Activated naive CD8-positive, alpha-beta T cell treated with anti-CD3 and anti-CD28 coated beads, Interleukin-2, amount 10 ng/mL, durations not matched to agents 7 days and 5 days (primary cell): ENCODE measurements at regions not wholly inside any gene's neighbourhood (a gene's known extent, or its start where the extent isn't known, plus 50 kb on each side); places are given as distances from the start of the nearest gene placed in this dataset.
"Not testable (repeated sequence)": the region's sequence is repeated elsewhere in the genome, so short reads cannot be mapped to it uniquely, and the experiment has no call there.

Experiments
- ATAC-seq: fragments of 150-1000 bp; cut with Tn5 transposase; one replicate; pipeline ENCODE4 v1.10.0; 2021; ENCODE audit warnings: low read depth, moderate library complexity
- POLR2A ChIA-PET: fragments of 350-600 bp; sonication (Branson Sonifier 250); formaldehyde crosslinking; loops from one replicate; lab custom pipeline; 2021; ENCODE audit warnings: antibody characterized with exemption; lab: Charles Lee
- DNase-seq: peaks from one replicate; pipeline ENCODE4 v3.0.0; 2021
- H3K27ac Mint-ChIP-seq: one replicate; pipeline ENCODE4 v1.8.0; 2022; ENCODE audit warnings: mild to moderate bottlenecking, mixed read lengths
- H3K27me3 Mint-ChIP-seq: one replicate; pipeline ENCODE4 v1.8.0; 2022; ENCODE audit warnings: mild to moderate bottlenecking, moderate library complexity, mixed read lengths
- H3K36me3 Mint-ChIP-seq: one replicate; pipeline ENCODE4 v1.8.0; 2021; ENCODE audit warnings: mild to moderate bottlenecking, mixed read lengths
- H3K4me1 Mint-ChIP-seq: one replicate; pipeline ENCODE4 v1.8.0; 2021; ENCODE audit warnings: mixed read lengths
- H3K4me3 Mint-ChIP-seq: one replicate; pipeline ENCODE4 v1.8.0; 2022; ENCODE audit warnings: mild to moderate bottlenecking, moderate library complexity, mixed read lengths
- H3K9me3 Mint-ChIP-seq: one replicate; pipeline ENCODE4 v1.8.0; 2021; ENCODE audit warnings: mixed read lengths

DNA sequence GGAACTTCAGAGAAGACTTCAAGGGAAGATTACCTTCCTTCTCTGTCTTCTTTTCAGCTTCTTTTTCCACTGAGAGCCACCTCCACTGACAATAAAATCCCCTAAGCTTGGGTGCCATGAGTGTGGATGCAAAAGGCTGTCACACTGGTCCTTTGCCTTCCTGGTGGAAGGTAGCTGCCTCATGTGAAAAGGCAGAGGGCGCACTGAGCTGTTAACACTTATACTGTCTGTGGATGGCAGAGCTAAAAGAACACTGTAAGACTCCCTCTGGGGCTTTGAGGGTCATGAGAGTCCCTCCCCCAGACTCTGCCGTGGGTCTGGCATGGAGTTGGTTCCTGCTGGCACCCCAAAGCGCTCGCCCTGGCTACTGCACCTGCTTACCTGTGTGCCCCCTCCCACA is 536.7 kb upstream of the IMPG1 start:
- POLR2A ChIA-PET = no interaction called here
- Mint-ChIP-seq H3K27ac (no peak overlapping the region), H3K4me3 (no peak overlapping the region), H3K27me3 (no peaks in the 10 kb centered on the region), H3K36me3 (no peaks in the 10 kb centered on the region), H3K4me1 (no peaks in the 10 kb centered on the region), H3K9me3 (peaks cover 3% of the 10 kb centered on the region)
- no peak for ATAC-seq
- no peak for DNase-seq

DNA sequence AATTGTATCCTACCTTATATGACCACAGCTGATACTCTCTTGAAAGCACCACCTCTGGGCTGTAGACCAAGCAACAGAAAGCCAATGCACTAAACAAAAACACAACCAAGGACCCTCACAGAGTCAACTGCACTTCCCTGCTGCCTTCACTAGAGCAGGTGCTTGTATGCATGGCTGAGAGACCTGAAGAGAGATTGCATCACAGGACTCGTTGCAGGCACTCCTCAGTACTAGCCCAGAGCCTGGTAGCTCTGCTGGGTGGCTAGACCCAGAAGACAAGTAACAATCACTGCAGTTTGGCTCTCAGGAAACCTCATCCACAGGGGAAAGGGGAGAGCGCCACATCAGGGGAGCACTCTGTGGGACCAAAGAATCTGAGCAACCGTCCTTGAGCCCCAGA is 521.6 kb upstream of the IMPG1 start:
- Mint-ChIP-seq H3K36me3 (no peaks in the 10 kb centered on the region), H3K27ac (no peak overlapping the region), H3K4me1 (no peaks in the 10 kb centered on the region), H3K9me3 (no peaks in the 10 kb centered on the region), H3K27me3 (no peaks in the 10 kb centered on the region), H3K4me3 (no peak overlapping the region)
- ATAC-seq (no peak), DNase-seq (no peak)
- POLR2A ChIA-PET = no interaction called here

DNA sequence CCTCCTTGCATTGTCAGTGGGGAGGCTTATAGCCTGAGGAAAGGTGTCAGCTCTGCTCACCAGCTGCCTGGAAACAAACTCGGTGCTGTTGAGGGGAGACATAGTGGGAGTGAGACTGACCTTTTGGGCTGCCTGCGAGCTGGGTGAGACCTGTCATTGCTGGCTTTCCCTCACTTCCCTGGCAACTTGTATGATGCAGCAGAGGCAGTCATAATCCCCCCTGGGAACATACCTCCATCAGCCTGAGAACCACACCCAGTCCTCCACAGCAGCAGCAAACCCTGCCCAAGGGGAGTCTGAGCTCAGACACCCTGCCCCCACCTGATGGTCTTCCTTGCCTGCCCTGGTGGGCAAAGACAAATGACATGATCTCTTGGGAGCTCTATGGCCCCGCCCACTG is 521.2 kb upstream of the IMPG1 start:
- POLR2A ChIA-PET = no interaction called here
- no peak for DNase-seq
- no peak for ATAC-seq
- Mint-ChIP-seq H3K27ac (no peak overlapping the region), H3K27me3 (no peaks in the 10 kb centered on the region), H3K9me3 (no peaks in the 10 kb centered on the region), H3K36me3 (no peaks in the 10 kb centered on the region), H3K4me3 (no peak overlapping the region), H3K4me1 (no peaks in the 10 kb centered on the region)

DNA sequence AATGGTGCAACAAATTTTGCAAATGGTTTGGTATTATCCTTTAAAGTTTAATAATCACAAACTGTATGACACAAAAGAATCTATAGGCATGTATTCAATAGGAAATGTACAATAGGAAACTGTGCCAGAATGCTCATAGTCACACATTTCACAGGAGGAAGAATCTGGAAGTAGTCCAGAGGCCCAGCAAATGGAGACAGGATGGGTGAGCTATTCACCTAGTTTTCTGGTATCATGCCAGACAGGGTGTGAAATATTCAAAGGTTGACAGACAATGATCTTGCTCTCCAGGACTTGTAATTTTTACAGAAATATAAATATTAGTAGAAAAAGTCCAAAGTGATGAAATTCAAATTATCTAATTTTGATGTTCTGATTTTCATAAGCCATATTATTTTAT is 520.1 kb upstream of the IMPG1 start:
- Mint-ChIP-seq H3K4me3 (no peak overlapping the region), H3K27ac (no peak overlapping the region), H3K36me3 (no peaks in the 10 kb centered on the region), H3K4me1 (no peaks in the 10 kb centered on the region), H3K27me3 (no peaks in the 10 kb centered on the region), H3K9me3 (no peaks in the 10 kb centered on the region)
- POLR2A ChIA-PET = no interaction called here
- DNase-seq (no peak), ATAC-seq (no peak)

DNA sequence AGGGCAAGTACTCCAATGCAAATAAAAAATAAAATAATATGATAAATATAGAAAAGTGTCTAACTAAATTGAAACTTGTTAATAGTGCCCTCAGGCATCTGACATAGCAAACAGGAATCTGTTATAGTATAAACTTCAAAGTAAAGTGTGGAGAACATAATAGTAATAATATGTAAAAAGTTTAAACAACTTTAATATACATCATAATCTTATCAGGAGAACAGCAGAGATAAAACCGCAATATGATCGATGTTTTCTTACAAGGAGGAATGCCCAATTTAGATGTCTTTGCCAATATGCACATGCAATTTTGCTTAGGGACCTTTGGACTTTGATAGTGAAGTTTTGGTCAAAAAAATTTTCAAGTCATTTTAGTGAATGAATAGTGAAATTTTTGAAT is 514.8 kb upstream of the IMPG1 start:
- H3K27ac Mint-ChIP-seq = no peak overlapping the region
- ATAC-seq = no peak
- no peak for DNase-seq
- POLR2A ChIA-PET = no interaction called here
- H3K27me3 Mint-ChIP-seq = no peaks in the 10 kb centered on the region
- no peak overlapping the region for H3K4me3 Mint-ChIP-seq
- H3K36me3 Mint-ChIP-seq = no peaks in the 10 kb centered on the region
- H3K4me1 Mint-ChIP-seq = no peaks in the 10 kb centered on the region
- H3K9me3 Mint-ChIP-seq = peaks cover 1% of the 10 kb centered on the region

DNA sequence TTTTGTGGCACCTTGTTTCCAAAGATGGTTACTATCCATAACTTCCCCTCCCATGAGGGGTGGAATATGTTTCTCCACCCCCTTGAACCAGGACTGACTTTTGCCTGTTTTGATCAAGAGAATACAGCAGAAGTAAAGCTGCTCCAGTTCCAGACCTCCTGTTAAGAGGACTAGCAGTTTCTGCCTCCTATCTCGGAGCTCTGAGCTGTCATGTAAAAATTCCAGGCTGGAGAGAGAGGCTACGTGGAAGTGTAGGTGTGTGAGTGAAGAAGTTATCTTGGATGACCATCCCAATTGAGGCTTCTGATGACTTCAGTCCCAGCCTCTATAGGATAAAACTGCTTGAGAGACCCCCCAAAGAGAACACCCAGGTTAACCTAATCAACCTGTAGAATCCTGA is 511.7 kb upstream of the IMPG1 start:
- Mint-ChIP-seq H3K4me1 (no peaks in the 10 kb centered on the region), H3K27me3 (no peaks in the 10 kb centered on the region), H3K27ac (no peak overlapping the region), H3K9me3 (peaks cover 3% of the 10 kb centered on the region), H3K36me3 (no peaks in the 10 kb centered on the region), H3K4me3 (no peak overlapping the region)
- ATAC-seq = no peak
- POLR2A ChIA-PET = no interaction called here
- DNase-seq = no peak

DNA sequence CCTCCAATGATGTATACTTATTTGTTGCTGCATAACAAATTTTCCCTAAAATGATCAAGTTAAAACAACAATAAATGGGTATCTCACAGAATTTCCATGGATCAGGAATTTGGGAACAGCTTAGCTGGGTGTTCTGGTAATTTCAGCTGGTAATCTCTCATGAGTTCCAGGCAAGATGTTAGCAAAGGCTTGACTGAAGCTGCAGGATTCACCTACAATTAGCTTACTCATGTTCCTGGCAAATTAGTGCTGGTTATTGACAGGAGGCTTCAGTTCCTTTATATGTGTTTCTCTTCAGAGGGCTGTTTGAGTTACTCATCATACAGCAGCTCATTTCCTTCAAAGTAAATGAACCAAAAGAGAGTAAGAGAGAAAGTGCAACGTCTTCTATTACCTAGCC is 506.3 kb upstream of the IMPG1 start:
- POLR2A ChIA-PET = no interaction called here
- no peaks in the 10 kb centered on the region for H3K27me3 Mint-ChIP-seq
- H3K9me3 Mint-ChIP-seq = peaks cover 3% of the 10 kb centered on the region

DNA sequence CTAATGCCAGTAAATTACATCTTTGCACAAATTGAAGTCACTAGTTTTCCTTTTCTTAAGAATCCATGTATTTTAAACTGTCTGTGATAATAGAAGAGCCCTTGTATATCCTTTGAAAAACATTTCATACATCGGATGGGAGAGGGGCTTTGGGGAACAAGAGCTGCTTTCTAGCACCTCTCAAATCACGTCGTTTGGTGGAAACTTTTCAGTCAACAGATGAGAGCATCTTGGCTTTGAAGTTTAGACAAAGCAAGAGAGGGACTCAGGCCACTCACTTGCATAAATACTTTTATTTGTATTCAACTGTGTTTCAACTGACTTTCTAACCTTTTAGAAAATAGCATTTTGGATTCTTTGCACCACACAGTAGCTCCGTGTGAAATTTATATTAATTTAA is 502.3 kb upstream of the IMPG1 start:
- POLR2A ChIA-PET = no interaction called here
- Mint-ChIP-seq H3K27ac (no peak overlapping the region), H3K4me1 (no peaks in the 10 kb centered on the region), H3K9me3 (peaks cover 2% of the 10 kb centered on the region), H3K4me3 (no peak overlapping the region), H3K36me3 (no peaks in the 10 kb centered on the region), H3K27me3 (no peaks in the 10 kb centered on the region)
- DNase-seq (no peak), ATAC-seq (no peak)

More for the DNA sequence above, 506.3 kb upstream of the IMPG1 start:
- Mint-ChIP-seq H3K4me3 (no peak overlapping the region), H3K27ac (no peak overlapping the region), H3K36me3 (no peaks in the 10 kb centered on the region), H3K4me1 (no peaks in the 10 kb centered on the region)
- DNase-seq (no peak), ATAC-seq (no peak)

DNA sequence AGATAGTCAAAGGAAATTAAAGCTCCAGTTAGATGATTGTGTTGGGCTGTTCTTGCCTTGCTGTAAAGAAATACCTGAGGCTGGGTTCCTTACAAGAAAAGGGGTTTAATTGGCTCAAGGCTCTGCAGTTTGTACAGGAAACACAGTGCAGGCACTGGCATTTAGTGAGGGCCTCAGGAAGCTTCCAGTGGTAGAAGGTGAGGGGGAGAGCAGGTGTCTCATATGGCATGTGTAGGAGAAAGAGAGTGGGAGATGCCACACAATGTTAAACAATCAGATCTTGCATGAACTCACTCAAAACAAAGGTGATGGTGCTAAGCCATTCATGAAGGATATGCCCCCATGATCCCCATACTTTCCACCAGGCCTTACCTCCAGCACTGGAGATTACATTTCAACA is 493.5 kb upstream of the IMPG1 start:
- H3K27ac Mint-ChIP-seq = no peak overlapping the region
- H3K9me3 Mint-ChIP-seq = peaks cover 3% of the 10 kb centered on the region
- no peak for DNase-seq
- POLR2A ChIA-PET = no interaction called here
- H3K27me3 Mint-ChIP-seq = no peaks in the 10 kb centered on the region
- ATAC-seq = no peak
- no peaks in the 10 kb centered on the region for H3K4me1 Mint-ChIP-seq
- H3K4me3 Mint-ChIP-seq = no peak overlapping the region
- no peaks in the 10 kb centered on the region for H3K36me3 Mint-ChIP-seq

DNA sequence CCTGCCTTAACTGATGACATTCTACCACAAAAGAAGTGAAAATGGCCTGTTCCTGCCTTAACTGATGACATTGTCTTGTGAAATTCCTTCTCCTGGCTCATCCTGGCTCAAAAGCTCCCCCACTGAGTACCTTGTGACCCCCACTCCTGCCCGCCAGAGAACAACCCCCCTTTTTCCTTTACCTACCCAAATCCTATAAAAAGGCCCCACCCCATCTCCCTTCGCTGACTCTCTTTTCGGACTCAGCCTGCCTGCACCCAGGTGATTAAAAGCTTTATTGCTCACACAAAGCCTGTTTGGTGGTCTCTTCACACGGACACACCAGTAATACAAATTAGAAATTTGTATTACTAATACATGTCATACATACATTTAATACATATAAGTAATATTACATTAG is 489.9 kb upstream of the IMPG1 start:
- ATAC-seq, H3K27ac Mint-ChIP-seq, H3K4me1 Mint-ChIP-seq, H3K27me3 Mint-ChIP-seq, POLR2A ChIA-PET, H3K36me3 Mint-ChIP-seq, H3K4me3 Mint-ChIP-seq, H3K9me3 Mint-ChIP-seq, DNase-seq: not testable (repeated sequence)

DNA sequence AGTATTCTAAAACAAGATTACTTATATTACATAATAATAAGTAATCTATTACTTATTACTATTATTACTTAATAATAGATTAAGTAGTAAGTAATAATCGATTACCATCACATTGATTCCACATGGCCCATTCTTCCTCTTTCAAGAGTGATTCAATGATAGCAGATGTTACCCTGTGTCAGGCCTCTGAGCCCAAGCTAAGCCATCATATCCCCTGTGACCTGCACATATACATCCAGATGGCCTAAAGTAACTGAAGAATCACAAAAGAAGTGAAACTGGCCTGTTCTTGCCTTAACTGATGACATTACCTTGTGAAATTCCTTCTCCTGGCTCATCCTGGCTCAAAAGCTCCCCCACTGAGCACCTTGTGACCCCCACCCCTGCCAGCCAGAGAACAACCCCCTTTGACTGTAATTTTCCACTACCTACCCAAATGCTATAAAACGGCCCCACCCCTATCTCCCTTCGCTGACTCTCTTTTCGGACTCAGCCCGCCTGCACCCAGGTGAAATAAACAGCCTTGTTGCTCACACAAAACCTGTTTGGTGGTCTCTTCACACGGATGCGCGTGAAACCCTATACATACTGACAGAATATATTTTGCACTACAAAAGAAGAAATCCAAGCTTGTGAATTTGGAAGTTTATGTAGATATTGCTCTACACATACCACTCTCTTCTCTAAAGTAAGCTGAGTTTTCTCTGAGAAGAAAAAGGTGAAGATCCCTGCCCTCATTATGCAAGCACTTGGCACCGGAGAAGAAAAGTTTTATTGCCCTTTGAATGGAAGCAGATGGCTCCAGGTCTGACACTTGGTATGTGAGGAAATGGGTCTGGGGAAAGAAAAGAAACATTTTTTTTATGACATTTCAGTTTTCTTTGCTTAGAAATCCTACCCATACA is 488.6 kb upstream of the IMPG1 start:
- H3K36me3 Mint-ChIP-seq, H3K27ac Mint-ChIP-seq, POLR2A ChIA-PET, H3K9me3 Mint-ChIP-seq, DNase-seq, H3K27me3 Mint-ChIP-seq, H3K4me1 Mint-ChIP-seq, H3K4me3 Mint-ChIP-seq, ATAC-seq: not testable (repeated sequence)

DNA sequence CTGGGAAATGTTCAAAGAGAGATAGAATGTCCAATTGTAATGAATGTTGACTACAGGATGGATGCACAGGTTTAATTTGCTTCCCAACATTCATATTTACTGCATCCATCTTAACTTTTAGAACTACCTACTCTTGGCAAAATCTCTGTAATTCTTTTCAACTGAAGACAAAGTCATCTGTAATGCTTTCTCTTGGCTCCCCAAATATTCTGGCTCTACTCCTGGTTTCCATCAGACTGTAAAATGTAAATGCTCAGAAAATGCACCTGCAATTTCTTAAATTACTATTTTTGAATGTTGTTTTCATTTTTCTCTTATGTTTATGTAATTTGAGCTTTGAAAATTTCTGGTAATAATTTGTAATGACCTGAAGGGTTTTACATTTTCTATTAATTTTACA is 480.8 kb upstream of the IMPG1 start:
- Mint-ChIP-seq H3K27me3 (no peaks in the 10 kb centered on the region), H3K9me3 (no peaks in the 10 kb centered on the region), H3K4me3 (no peak overlapping the region), H3K36me3 (no peaks in the 10 kb centered on the region), H3K27ac (no peak overlapping the region), H3K4me1 (no peaks in the 10 kb centered on the region)
- no peak for ATAC-seq
- POLR2A ChIA-PET = no interaction called here
- DNase-seq = no peak

DNA sequence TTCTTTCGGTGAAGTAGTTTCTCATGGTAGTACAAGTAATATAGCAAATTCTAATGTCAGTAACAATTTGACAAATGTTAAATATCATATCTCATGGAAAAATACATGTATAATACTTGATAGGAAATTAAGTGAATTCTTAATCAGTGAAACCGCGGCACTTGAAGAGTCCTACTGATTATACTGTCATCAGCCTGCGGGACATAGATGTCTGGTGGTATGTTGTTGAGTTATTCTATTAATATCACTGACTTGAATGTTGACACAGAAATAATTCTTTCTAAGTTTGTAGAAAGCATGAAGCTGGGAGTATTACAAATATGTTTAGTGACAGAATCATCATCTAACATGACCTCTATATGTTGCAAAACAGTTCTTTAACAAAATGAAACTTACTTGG is 479.8 kb upstream of the IMPG1 start:
- DNase-seq = no peak
- no peaks in the 10 kb centered on the region for H3K4me1 Mint-ChIP-seq
- no peak overlapping the region for H3K4me3 Mint-ChIP-seq
- no peaks in the 10 kb centered on the region for H3K36me3 Mint-ChIP-seq
- H3K27me3 Mint-ChIP-seq = no peaks in the 10 kb centered on the region
- ATAC-seq = no peak
- no peak overlapping the region for H3K27ac Mint-ChIP-seq
- POLR2A ChIA-PET = no interaction called here
- no peaks in the 10 kb centered on the region for H3K9me3 Mint-ChIP-seq

DNA sequence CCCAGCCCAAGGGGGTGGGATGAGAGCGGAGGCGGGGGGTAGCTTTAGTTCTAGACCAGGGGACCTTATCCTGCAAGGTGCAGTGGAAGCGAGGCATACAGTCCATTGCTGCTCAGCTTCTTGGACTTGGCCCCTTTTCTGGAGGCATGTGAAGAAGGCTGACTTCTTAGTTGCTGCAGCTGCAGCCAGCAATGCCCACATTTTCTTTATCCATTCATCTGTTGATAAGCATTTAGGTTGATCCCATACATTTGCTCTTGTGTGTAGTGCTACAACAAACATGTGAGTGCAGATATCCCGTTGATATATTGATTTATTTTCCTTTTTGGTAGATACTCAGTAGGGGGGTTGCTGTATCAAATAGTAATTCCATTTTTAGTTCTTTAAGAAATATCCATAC is 461.2 kb upstream of the IMPG1 start:
- POLR2A ChIA-PET = no interaction called here
- DNase-seq = no peak
- Mint-ChIP-seq H3K4me1 (no peaks in the 10 kb centered on the region), H3K27me3 (no peaks in the 10 kb centered on the region), H3K36me3 (no peaks in the 10 kb centered on the region), H3K9me3 (peaks cover 14% of the 10 kb centered on the region), H3K4me3 (no peak overlapping the region), H3K27ac (no peak overlapping the region)
- ATAC-seq = no peak
